Stimulated activated CD4-positive, alpha-beta T cell treated with anti-CD3 and anti-CD28 coated beads, Interleukin-1b, Interleukin-23, amount 100 ng/mL, for 1 hour (primary cell): ENCODE measurements at regions not wholly inside any gene's neighbourhood (a gene's known extent, or its start where the extent isn't known, plus 50 kb on each side); places are given as distances from the start of the nearest gene placed in this dataset.

Experiments used
- DNase-seq, 2 donors: peaks; one replicate each; pipeline ENCODE4 v3.0.0-alpha.2; 2020; ENCODE audit warnings: low read depth in 2 of 2

DNA sequence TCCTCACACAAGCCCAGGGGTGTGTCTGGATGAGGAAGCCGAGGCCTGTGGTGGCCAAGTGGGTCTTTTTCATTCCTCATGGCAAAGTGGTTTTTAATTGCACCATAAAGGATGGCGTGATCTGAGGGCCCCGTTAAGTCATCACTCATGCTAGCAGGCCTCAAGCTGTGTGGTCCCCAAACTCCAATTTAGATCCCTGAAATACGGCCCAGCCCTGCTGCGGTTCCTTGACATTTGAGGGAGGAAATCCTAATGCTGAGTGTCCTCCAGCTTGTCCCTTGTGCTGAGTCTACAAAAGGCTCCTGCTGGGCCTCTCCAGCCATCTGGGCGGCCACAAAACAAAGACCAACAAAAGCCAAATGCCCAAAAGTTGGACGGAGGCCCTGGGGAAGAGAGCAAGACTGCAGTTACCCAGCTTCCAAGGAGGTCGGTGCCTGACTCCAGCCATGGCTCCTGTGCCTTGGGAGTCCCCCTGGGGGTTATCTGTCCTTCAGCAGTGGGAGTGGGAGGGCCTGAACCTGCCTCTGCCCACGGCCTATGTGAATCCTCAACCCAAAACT lies 162.3 kb upstream of the PDE10A start:
- no peak for DNase-seq

DNA sequence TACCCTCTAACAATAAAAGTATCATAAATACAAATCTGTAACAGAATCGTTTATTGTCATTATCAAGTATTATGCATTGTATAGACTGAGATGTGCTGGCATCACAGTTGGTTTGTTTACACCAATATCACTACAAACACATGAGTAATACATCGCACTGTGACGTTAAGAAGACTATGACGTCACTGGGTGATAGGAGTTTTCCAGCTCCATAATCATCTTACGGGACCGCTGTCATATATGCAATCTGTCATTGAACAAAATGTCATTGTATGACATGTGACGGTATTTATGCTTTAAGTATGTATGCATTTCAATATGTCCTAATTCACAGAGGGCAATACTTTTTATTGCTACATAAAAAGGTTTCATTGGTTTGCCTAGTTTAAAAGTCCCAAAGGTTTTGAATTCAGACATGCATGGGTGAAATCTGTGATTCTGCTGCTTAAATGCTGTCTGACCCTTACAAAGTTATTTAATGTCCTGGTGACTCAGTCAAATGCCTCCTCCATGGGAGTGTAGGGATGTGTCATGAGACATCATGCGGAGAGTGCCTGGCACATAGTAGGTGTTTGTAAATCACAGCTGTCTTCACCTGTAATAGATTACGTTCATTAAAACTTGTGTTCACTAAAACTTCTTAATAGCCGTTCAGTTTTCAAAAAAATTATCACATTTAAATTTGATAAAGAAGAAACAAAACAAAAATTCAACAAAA lies 160.7 kb upstream of the PDE10A start:
- DNase-seq: no peak

DNA sequence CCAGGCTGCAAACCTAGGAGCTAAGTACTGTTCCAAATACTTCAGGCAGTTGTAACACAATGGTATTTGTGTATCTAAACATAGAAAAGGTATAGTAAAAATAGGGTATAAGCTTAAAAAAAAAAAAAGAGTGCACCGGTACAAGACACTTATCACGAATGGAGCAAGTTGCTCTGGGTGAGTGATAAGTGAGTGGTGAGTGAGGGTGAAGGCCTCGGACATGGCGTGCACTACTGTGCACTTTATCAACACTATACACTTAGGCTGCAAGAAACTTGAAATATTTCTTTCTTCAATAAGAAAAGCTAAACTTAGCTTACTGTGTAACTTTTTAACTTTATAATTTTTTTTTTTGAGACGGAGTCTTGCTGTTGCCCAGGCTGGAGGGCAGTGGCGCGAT lies 159.5 kb upstream of the PDE10A start:
- no peak for DNase-seq

DNA sequence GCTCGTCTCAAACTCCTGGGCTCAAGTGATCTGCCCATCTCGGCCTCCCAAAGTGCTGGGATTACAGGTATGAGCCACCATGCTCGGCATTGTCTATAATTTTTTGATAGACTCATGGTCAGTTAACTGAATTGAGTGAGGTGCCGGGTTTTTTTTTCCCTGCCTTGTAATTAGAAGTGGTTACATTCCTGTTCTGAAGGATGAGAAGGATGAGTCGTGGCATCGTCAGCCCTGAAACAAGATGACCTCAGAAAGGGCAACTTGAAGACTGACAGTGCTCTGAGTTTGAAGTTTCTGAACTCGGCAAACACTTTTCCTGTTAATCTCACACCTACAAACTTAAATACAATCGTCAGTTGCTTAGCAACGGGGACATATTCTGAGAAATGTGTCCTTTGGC lies 158.7 kb upstream of the PDE10A start:
- DNase-seq: no peak

DNA sequence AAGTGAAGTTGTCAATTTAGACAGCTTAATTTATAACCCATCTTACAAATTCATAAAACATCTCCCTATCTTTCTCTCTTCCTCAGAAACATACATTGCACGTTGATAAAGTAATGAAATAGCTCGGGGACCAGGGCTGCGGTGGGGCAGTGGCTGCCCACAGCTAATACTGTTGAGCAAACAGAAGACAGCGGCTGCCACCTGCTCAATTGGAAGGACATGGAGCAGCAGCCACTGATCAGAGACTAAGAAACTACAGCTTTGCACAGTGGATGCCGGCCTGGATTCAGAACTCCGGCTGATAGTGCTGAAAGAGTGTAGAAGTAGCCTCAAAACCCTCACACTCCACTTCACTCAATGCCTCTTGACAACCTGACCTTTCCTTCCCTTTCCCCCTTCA lies 157.9 kb upstream of the PDE10A start:
- no peak for DNase-seq

DNA sequence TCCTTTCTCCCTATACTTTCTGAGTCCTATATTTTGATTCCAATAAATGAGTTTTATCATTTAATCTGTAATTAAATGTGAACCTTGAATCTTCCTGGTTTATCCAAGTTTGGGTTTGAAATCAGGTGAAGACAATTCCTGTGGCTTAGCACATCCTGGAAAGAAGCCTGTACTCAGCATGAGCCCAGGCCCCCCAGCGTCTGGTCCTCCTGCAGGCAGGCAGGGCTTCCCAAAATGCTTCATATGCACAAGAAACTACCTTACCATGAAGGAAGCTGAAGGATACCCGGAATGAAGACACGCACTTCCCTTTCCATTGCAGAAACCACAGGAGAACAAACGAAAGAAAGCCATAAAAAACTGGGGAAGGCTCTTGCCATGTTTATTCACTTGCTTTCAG lies 157.4 kb upstream of the PDE10A start:
- no peak for DNase-seq

DNA sequence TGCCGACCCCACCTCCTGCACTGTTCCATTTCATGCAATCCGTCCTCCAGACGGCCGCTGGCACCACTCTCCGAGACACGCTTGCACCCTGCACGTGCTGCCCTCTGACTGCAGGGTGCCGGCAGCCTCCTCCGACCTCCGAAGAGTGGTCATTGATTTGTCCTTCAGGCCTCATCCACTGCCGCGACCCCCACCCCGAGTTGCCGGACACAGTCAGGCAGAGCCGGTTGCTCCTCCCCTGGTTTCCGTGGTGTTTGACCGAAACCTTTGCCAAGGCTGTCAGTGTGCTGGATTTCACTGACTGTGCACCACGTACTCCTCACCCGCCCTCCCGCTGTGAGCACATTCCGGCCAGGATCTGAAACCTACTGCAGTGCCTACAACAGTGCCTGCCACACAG lies 156.4 kb upstream of the PDE10A start:
- no peak for DNase-seq

DNA sequence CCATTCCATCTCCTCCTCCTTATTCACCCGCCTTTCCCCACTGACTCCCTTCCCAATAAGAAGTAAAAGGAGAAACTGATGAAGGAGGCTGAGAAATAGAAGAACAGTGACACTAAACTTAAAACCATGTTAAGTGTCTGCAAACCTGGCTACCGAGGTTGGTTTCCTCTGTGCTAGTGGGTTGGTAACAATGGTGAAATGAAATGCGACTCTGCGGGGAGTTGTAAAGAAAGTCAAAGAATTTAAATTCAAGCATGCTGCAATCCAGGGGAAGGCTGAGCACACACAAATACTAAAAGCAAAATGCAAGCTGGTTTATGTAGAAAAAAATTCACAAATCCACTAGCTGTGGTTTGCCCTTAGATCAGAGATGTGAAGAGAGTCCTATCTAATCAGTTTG lies 155.2 kb upstream of the PDE10A start:
- no peak for DNase-seq

DNA sequence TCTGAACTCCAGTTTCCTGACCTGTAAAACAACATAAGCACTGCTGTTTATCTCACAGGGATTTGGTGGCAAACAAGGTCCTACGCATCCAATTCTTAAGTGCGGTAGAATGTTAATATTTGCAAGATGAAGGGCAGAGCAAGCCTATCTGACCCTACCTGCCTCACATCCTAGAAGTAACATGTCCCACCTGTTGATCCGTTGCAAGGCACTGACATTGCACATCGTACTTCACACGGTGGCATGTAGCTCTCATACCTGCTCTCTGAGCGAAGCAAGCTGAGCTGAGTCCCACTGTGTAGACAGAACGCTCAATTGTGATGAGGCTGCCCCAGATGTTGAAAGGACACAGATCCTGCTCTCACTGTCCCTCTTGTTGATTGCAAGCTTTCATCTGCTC lies 154.7 kb upstream of the PDE10A start:
- no peak for DNase-seq

DNA sequence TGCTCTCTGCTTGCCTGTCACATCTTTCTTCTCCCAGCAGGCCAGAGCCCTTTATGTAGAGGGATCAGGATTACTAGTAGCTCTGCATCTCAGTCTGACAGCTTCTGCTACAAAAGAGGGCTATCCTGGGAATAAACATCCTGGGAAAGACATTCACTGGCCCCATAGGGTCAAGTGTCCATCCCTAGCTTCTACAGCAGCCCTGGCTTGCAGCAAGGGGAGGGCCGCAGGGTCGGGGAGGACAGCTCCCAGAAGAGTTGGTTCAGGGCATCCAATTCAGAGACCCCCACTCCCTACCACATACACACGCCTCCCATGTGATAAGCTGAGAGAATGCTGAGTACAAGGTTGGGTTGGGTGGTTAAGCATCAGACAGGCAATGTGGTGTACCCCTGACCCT lies 154.1 kb upstream of the PDE10A start:
- no peak for DNase-seq

DNA sequence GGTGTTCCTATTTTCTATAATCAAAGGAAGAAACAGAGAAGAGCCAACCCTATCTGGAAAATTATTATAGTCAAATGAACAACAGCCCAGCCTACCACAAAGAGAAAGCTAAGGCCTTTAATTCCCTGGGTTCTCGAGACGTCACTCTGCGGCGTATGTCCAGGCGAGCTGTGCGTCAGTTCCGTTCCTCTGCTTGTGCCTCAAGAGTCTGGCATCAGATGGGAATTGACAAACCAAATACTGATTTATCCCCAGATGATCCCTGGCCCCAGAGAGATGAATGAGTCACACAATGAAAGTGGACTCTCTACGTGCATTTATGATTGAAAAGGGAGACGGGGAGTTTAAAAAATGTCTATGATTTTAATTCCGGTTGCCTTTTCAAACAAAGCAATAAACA lies 151.6 kb upstream of the PDE10A start:
- no peak for DNase-seq

DNA sequence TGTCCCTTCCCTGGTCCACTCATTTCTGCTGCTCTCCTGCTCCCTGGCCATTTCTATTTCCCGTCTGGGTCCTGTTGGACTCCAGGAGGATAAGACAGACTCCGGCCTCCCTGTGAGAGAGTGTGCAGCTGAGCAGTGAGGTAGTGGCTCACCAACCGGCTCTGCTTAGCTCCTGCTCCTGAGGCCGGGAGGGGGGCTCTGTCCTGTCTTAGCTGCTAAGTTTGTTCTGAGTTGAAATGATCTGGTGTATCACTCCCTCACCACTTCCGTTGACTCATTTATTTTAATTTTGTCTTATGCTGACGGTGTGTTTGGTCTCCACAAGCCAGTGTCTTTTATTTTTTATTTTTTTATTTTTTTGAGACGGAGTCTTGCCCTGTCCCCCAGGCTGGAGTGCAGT lies 148.5 kb upstream of the PDE10A start:
- DNase-seq: no peak

DNA sequence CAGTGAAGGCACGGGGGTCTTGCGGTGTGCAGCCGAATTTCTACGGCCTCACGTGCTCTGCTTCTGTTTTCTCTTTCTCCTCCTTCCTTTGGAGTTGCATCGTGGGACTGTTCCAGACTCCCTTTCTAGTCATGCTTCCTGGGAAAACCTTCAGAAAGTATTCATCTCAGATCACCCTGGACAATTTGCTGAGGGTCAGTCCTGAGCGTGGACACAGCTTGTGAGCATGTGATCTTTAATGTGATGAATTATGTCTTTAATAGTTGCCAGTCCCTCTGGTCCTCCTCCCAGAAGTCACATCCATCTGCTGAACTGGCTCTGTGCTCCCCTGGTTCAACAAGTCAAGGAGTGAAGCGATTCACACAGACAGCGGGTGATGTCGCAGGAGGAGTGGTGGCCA lies 145.0 kb upstream of the PDE10A start:
- no peak for DNase-seq

DNA sequence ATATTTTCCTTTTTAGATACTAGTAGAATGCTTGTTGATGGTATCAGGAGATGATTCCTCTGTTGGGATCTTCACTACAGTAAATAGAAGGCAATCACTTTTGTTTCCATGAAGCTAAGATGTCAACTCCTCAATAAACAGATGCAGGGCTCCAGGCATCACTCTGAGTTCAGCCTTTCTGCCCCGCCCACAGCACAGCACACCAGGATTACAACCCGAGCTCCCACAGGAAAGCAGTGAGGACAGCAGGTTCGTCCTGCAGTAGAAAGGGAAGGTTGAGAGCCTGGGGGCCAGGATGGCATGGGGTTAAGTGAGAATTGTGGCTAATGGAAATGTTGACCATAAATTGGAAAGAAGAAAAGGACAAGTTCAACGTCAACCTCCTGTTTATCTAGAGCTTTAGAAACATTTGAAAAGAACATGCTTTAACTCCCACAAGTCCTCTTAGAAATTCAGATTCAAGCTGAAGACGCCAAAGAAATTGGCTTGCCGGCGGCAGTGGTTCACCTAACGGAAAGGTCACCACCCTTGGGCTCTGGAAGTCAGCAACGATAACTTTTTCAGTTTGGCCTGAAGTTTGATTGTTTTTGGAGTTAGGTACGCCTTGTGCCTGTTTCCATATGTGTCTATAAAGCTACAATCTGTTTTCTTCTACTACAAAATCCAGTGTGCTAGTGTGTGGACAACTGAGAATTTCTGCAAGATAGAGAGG lies 144.4 kb upstream of the PDE10A start:
- no peak for DNase-seq

DNA sequence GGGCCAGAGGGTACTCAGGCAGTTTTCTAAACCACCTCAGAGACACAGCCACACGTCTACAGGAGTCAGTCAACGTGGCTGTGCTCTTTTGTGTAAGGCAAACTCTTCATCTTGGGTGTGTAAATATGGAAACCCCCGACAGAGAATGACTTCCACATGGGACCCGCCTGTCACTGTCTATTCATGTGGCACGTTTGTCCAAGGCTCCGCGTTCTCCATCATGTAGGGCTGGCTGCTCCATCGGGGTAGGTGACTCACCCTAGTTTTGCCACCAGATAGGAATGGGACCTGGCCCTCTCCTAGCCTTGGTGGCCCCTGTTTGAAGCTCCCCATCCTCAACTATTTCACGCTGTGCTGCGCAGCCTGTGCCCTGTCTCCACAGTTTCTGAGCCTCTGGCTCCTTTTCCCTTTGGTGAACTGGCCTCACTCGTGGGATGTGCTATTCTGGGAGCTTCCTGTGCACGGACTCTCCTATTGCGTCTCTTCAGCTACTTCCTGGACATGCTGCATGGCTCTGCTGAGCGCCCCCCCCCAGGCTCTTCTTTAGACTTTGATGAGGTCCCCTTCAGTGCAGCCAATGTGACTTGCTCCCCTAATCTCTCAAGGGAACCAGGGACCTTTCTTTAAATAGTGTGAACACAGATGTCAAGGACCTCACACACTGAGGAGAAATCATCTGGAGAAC lies 143.2 kb upstream of the PDE10A start:
- no peak for DNase-seq

DNA sequence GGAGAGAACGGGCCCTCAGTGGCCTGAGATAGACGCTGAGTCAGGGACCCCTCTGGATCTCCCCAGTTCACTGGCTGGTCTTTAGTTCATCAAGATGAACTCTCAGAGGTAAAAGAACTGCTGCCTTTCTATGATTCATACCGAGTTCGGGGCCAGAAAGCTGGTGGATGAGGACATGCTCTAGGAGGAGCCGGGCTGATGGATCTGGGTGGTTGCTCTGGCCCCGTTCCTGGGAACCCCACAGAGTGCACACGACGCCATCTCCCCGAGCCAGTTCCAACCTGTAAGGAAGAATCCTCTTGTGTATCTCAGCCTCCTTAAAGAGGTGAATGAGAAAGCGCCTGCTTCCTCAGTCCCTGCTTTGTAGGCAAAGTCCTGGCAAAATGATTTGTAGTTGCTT lies 142.6 kb upstream of the PDE10A start:
- no peak for DNase-seq

DNA sequence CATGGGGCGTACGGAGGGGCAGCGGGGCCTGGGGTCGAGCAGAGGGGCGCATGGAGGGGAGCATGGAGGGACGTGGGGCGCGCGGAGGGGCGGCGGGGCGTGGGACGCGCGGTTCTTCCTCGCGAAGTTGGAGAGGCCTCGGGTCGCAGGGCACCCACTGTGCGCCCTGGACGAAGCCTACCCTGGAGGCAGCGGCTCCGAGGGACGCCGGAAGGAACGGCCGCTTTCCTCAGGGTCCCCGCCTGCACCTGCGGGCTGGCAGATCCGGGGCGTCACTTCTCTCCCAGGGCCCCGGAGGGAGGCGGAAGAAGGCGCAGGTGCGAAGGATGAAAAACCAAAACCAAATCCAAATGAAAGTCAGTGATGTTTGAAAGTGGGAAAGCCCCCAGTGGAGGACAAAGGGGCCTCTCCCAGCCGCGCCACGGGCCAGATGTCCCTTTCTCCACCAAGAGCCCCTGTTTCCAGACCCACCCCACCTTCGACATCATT lies 142.1 kb upstream of the PDE10A start:
- no peak for DNase-seq

DNA sequence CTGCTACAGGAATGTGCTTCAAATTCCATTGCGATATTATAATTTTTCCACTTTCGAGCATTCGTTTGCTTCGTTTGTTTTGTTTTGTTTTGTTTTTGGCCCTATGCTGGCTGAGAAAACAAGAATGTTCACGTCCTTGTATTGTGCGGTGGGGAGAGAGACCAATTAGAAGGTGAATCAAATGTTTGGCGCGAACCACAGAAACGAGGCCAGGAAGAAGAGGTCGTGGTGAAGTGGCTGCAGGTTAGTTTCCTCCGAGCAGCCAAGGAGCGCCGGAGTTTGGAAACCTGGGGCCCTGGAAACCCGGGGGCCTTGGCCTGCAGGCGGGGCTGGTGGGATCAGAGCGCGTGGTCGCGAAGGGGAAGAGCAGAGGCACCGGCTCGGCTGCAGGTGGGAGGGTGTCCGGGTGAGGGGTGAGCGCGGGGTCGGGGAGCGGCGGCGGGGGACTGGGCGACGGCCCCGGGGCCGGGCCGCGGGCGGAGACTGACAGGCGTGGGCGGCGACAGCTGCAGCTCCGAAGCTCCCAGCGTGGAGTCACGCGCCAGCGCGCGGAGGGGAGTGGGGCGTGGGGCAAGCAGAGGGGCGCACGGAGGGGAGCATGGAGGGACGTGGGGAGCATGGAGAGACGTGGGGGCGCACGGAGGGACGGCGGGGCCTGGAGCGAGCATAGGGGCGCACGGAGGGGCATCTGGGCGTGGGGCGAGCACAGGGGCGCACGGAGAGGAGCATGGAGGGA lies 141.5 kb upstream of the PDE10A start:
- DNase-seq: no peak

DNA sequence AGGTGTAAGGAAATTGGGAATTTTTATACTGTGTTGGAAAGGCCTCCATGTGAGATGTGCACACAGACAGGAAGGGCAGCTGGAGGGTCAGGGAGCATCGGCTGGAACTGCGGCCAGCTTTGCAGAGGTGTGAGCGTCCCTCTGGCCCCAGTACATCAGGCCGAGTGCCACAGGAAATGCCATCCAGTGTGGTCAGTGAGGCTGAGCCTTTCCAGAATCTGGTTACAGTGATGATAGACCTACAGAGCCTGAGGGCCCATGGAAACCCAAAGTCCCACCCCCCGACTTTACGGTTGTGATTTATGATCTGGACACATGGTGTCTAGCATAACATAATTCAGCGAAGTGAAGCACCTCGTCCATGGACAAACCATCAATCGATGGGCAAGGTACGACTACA lies 137.3 kb upstream of the PDE10A start:
- no peak for DNase-seq

DNA sequence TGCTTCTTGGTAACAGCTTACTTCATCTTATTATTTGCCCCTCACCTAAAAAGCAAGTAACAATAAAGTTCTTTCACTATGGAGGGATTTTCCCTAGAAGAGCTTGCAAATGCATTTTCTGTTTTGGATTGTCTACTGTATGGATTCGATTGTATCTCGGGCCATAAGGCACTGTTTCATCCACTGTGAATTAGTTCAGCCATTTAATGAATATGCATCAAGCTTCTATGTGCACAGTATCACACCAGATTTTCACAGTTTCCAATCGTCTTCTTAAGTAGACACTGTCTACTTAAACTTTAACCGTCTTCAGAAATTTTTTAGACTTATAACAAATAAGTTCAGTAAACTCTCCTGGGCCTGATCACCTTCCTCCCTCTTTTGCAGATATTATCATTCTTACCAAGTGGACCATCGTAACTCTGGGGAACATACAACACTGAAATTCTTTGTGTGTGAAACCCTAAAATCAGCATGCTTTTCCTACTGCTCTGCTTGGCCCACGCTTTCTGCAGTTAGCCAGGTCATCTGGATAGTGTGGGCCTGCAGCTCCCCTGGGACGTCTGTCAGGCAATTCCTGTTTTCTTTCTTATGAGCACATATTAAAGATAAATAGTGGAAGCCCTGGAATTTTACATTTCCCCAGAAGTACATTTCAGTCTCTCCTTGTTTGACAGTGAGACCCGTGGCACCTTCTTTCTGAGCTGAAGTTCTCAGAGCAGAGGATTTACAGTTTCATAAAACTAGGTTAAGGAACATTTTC lies 136.5 kb upstream of the PDE10A start:
- no peak for DNase-seq

DNA sequence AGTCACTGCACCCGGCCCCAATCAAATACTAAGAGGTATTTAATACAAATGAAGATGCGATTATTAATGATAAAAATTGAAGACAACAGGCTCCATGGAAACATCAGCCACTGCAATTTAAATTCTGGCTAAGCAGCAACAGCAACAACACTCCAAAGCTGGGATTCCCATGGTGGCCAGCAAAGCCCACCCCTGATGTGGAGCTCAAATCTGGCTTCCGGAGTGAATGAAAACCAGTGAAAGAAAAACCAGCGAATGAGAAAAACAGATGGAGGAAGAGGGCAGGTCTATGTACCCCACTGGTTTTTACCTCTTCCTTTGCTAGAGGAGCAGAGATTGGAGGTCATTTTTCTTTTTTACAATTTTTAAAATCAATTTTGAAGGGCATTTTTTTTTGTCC lies 135.9 kb upstream of the PDE10A start:
- DNase-seq: no peak
